GM23338 (cell line): ENCODE measurements at regions not wholly inside any gene's neighbourhood (a gene's known extent, or its start where the extent isn't known, plus 50 kb on each side); places are given as distances from the start of the nearest gene placed in this dataset.

Experiments used
- ATAC-seq: fragments of 200-7000 bp; cut with Tn5 transposase; 3 replicates; pipeline ENCODE4 v1.9.1; 2020
- DNase-seq: peaks from one replicate; pipeline ENCODE4 v3.0.0-alpha.2; 2015; ENCODE audit warnings: low spot score
- H2AFZ ChIP-seq: fragments of 200-600 bp; sonication (generic); 2 replicates; pipeline ENCODE4 v1.8.0; 2016; ENCODE audit warnings: antibody characterized with exemption, mild to moderate bottlenecking, moderate library complexity
- H3F3A ChIP-seq: fragments of 200-600 bp; sonication (generic); replicated peaks from 2 replicates; pipeline ENCODE4 v1.8.0; 2017; ENCODE audit warnings: antibody characterized with exemption, mixed run types, low read depth
- H3K27ac ChIP-seq: fragments of 200-600 bp; sonication (generic); 2 replicates; pipeline ENCODE4 v1.6.1; 2016; ENCODE audit warnings: low read depth
- H3K27me3 ChIP-seq: fragments of 200-600 bp; sonication (generic); 2 replicates; pipeline ENCODE4 v1.8.0; 2016; ENCODE audit warnings: mild to moderate bottlenecking, mixed run types, moderate library complexity; ENCODE audit not compliant: insufficient read depth
- H3K36me3 ChIP-seq: fragments of 200-600 bp; sonication (generic); 2 replicates; pipeline ENCODE4 v1.8.0; 2016; ENCODE audit warnings: mild to moderate bottlenecking; ENCODE audit not compliant: insufficient read depth
- H3K4me1 ChIP-seq: fragments of 200-600 bp; sonication (generic); 2 replicates; pipeline ENCODE4 v1.8.0; 2016; ENCODE audit warnings: mild to moderate bottlenecking, moderate library complexity; ENCODE audit not compliant: insufficient read depth
- H3K4me2 ChIP-seq: fragments of 200-600 bp; sonication (generic); 2 replicates; pipeline ENCODE4 v1.7.1; 2017; ENCODE audit warnings: mixed run types
- H3K4me3 ChIP-seq: fragments of 200-600 bp; sonication (generic); 2 replicates; pipeline ENCODE4 v1.6.1; 2016; ENCODE audit warnings: mixed run types
- H3K79me2 ChIP-seq: fragments of 200-600 bp; sonication (generic); replicated peaks from 2 replicates; pipeline ENCODE4 v1.8.0; 2017; ENCODE audit warnings: mild to moderate bottlenecking; ENCODE audit not compliant: insufficient read depth
- H3K9me2 ChIP-seq: fragments of 200-600 bp; sonication (generic); 2 replicates; pipeline ENCODE4 v1.8.0; 2017; ENCODE audit not compliant: insufficient read depth
- H4K20me1 ChIP-seq: fragments of 200-600 bp; sonication (generic); replicated peaks from 2 replicates; pipeline ENCODE4 v1.8.0; 2017; ENCODE audit warnings: mild to moderate bottlenecking; ENCODE audit not compliant: insufficient read depth
- H3K27ac Mint-ChIP-seq: 2 replicates; pipeline ENCODE4 v1.8.0; 2020; ENCODE audit warnings: inconsistent platforms, mild to moderate bottlenecking, moderate library complexity, mixed read lengths
- H3K27me3 Mint-ChIP-seq: 3 replicates; pipeline ENCODE4 v1.8.0; 2022; ENCODE audit warnings: low read depth, mild to moderate bottlenecking, moderate library complexity, mixed read lengths, inconsistent platforms; ENCODE audit not compliant: insufficient read depth, poor library complexity
- H3K36me3 Mint-ChIP-seq: 3 replicates; pipeline ENCODE4 v1.8.0; 2021; ENCODE audit warnings: low read depth, mild to moderate bottlenecking, inconsistent platforms, moderate library complexity, mixed read lengths
- H3K4me1 Mint-ChIP-seq: 3 replicates; pipeline ENCODE4 v1.8.0; 2020; ENCODE audit warnings: mild to moderate bottlenecking, inconsistent platforms, mixed read lengths
- H3K4me3 Mint-ChIP-seq: 3 replicates; pipeline ENCODE4 v1.8.0; 2021; ENCODE audit warnings: moderate library complexity, mild to moderate bottlenecking, inconsistent platforms, mixed read lengths
- H3K9me3 Mint-ChIP-seq: 3 replicates; pipeline ENCODE4 v1.8.0; 2020; ENCODE audit warnings: moderate library complexity, mild to moderate bottlenecking, inconsistent platforms, mixed read lengths
- CREB1 ChIP-seq: fragments of 250-450 bp; sonication (Bioruptor Pico); IDR thresholded peaks from 2 replicates; pipeline ENCODE4 v1.5.0; 2020; ENCODE audit warnings: low read depth, mild to moderate bottlenecking, moderate library complexity
- ETS1 ChIP-seq: IDR thresholded peaks from 2 replicates; pipeline ENCODE4 v1.6.1; 2016; ENCODE audit warnings: antibody characterized with exemption
- EZH2 ChIP-seq: fragments of 200-600 bp; sonication (generic); IDR thresholded peaks from one replicate; pipeline ENCODE4 v1.8.0; 2017; ENCODE audit warnings: antibody characterized with exemption, mild to moderate bottlenecking, low read depth; ENCODE audit not compliant: unreplicated experiment
- EZH2phosphoT487 ChIP-seq: fragments of 200-600 bp; sonication (generic); IDR thresholded peaks from one replicate; pipeline ENCODE4 v1.8.1; 2018; ENCODE audit warnings: antibody characterized with exemption; ENCODE audit not compliant: unreplicated experiment
- JUNB ChIP-seq: IDR thresholded peaks from one replicate; pipeline ENCODE4 v1.6.1; 2016; ENCODE audit warnings: antibody characterized with exemption; ENCODE audit not compliant: unreplicated experiment
- NANOG ChIP-seq: IDR thresholded peaks from 2 replicates; pipeline ENCODE4 v1.6.1; 2016; ENCODE audit warnings: antibody characterized with exemption, borderline replicate concordance
- POLR2AphosphoS5 ChIP-seq: IDR thresholded peaks from 2 replicates; pipeline ENCODE4 v1.6.1; 2016; ENCODE audit warnings: antibody characterized with exemption, low read depth
- REST ChIP-seq: IDR thresholded peaks from one replicate; pipeline ENCODE4 v1.6.1; 2018; ENCODE audit warnings: antibody characterized with exemption; ENCODE audit not compliant: unreplicated experiment
- STAT1 ChIP-seq: IDR thresholded peaks from one replicate; pipeline ENCODE4 v1.6.1; 2016; ENCODE audit warnings: antibody characterized with exemption; ENCODE audit not compliant: unreplicated experiment
- ZNF331 ChIP-seq: fragments of 250-450 bp; sonication (Bioruptor Pico); IDR thresholded peaks from 2 replicates; pipeline ENCODE4 v1.5.0; 2020; ENCODE audit warnings: low read depth, mild to moderate bottlenecking, moderate library complexity
- ZNF462 ChIP-seq: fragments of 250-450 bp; sonication (Bioruptor Pico); IDR thresholded peaks from 2 replicates; pipeline ENCODE4 v1.5.0; 2020; ENCODE audit warnings: mild to moderate bottlenecking, moderate library complexity

- TF ChIP-seq REST (no peak), EZH2 (no peak), CREB1 (CRISPR knock-in tag) (no peak), STAT1 (no peak), EZH2phosphoT487 (no peak)
These were observed 91.9 kb upstream of the LDAH start (continued) for GRCh38 chr2:20914771-20915170.

GRCh38 chr2:20914087-20914486, 91.2 kb upstream of the LDAH start:
- Histone ChIP-seq H3K36me3 (no peaks in the 10 kb centered on the region), H3K4me2 (no peak overlapping the region), H3F3A (no peaks in the 10 kb centered on the region), H4K20me1 (no peaks in the 10 kb centered on the region), H3K79me2 (no peaks in the 10 kb centered on the region), H2AFZ (no peak overlapping the region), H3K27ac (no peak overlapping the region), H3K4me3 (no peak overlapping the region), H3K27me3 (no peaks in the 10 kb centered on the region), H3K9me2 (no peaks in the 10 kb centered on the region), H3K4me1 (no peaks in the 10 kb centered on the region)
- Mint-ChIP-seq H3K9me3 (peaks cover 36% of the 10 kb centered on the region), H3K4me1 (peaks cover 3% of the 10 kb centered on the region; the same call in 1 of the 3 replicates), H3K4me3 (no peak overlapping the region), H3K27me3 (peaks cover 4% of the 10 kb centered on the region), H3K36me3 (peaks cover 7% of the 10 kb centered on the region; the same call in 1 of the 3 replicates), H3K27ac (no peak overlapping the region)
- DNase-seq (no peak), ATAC-seq (no peak)
- TF ChIP-seq JUNB (no peak), ZNF462 (CRISPR knock-in tag) (no peak), ZNF331 (no peak), REST (no peak), STAT1 (no peak), EZH2 (no peak), EZH2phosphoT487 (no peak), POLR2AphosphoS5 (no peak), NANOG (no peak), ETS1 (no peak)
